ENCODE measurements at regions not wholly inside any gene's neighbourhood (a gene's known extent, or its start where the extent isn't known, plus 50 kb on each side); places are given as distances from the start of the nearest gene placed in this dataset.

DNA sequence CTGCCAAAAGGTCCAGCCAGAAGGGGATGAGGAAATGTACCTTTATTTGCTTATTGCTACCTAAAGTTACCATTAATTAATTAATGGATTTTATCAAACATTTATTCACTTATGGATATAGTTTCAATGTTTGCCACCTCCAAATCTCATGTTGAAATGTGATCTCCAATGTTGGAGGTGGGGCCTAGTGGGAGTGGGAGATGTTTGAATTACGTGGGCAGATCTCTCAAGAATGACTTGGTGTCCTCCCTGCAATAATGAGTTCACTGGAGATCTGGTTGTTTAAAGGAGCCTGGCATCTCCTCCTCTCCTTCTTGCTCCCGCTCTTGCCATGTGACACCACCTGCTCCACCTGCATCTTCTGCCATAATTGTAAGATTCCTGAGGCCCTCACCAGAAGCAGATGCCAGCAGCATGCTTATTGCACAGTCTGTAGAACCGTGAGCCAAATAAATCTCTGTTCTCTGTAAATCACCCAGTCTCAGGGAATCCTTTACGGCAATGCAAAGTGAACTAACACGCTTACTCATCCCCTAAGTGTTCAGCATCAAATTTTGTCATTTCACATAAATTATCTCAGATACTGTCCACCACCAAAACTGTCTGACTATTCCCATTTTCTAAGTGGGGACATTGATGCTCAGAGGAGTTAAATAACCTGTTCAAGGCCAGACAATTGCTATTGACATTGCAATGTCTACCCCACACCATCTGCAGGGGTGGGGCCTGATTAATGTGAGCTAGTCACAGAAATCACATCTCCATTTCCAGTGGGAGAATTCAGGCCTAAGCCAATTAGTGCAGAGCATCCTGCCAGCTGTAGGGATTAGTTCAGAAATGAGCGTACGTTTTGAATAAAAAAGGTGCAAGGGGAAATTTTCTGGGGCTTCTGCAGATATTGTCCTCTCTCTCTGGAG lies 51.6 kb upstream of the SYN3 start:
- TF ChIP-seq, protein P1, sequence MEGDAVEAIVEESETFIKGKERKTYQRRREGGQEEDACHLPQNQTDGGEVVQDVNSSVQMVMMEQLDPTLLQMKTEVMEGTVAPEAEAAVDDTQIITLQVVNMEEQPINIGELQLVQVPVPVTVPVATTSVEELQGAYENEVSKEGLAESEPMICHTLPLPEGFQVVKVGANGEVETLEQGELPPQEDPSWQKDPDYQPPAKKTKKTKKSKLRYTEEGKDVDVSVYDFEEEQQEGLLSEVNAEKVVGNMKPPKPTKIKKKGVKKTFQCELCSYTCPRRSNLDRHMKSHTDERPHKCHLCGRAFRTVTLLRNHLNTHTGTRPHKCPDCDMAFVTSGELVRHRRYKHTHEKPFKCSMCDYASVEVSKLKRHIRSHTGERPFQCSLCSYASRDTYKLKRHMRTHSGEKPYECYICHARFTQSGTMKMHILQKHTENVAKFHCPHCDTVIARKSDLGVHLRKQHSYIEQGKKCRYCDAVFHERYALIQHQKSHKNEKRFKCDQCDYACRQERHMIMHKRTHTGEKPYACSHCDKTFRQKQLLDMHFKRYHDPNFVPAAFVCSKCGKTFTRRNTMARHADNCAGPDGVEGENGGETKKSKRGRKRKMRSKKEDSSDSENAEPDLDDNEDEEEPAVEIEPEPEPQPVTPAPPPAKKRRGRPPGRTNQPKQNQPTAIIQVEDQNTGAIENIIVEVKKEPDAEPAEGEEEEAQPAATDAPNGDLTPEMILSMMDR (IDR thresholded peaks at IDR 0.05 in 8 of 11, conservative IDR thresholded peaks at IDR 0.05 in 3 of 11) = no peak
- TF ChIP-seq POLR2A (IDR thresholded peaks at IDR 0.05) = no peak
- no peak for TF ChIP-seq POLR2AphosphoS5 (IDR thresholded peaks at IDR 0.05)

All from spleen (tissue), 7 donors.